GM18520 (cell line): ENCODE measurements at regions not wholly inside any gene's neighbourhood (a gene's known extent, or its start where the extent isn't known, plus 50 kb on each side); places are given as distances from the start of the nearest gene placed in this dataset.

ENCODE experiments used
- ATAC-seq: cut with Tn5 transposase; IDR thresholded peaks from one replicate; pipeline ENCODE4 v1.9.1; 2021; ENCODE audit not compliant: unreplicated experiment

DNA sequence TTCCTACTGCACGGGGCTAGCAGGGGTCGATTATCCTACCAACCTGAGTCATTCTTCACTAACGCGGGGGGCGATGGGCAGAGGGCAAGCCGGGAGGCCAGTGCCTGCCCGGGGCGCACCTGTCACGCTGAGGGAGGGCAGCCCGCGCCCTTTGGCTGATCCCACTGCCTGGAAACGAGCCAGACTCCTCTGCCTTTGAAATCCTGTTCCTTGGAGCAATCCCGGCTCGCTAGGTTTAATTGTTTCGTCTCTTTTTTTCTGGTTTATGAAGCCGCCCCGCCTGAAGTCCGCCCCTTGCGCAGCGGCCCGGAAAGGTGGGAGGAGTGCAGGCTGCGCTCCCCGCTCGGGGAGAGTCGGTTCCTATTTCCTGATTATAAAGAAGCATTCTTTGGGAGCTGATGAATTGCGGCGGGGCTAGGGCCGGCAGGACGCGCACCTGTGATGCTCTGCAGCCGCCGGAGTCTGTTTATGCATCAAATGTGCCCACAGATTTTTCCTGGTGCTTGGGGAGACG is 484.2 kb downstream of the BCOR start:
- ATAC-seq: no peak

DNA sequence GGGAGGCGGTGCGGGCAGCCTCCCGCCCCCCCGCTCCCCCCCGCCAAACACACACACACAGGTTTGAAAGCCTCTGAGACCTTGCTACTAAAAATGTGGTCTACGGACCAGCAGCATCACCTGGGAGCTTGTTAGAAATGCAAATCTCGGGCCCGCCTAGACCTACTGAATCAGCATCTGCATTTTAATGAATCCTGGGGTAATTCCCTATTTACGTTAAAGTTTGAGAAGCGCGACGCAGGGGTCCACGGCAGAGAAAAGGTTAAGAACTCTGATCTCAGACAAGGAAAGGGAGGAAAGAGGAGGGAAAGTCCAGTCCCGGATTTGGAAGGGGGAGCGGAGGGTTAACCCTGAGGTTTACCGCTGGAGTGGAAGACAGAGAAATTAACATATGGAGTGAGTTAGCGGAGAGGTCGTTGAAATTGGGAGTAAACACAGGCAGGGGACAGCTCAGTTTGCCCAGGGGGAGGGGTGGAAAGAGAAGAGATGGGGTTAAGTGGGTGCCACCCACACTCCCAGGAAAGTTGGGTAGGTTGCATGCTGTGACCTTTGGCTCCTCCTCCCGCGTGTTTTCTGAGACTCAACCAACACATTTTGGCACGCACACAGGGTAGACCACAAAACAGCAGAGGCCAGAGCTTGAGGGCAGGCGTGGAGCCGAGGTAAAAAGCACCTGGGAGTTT is 483.6 kb downstream of the BCOR start:
- ATAC-seq: peak; percentile 45

DNA sequence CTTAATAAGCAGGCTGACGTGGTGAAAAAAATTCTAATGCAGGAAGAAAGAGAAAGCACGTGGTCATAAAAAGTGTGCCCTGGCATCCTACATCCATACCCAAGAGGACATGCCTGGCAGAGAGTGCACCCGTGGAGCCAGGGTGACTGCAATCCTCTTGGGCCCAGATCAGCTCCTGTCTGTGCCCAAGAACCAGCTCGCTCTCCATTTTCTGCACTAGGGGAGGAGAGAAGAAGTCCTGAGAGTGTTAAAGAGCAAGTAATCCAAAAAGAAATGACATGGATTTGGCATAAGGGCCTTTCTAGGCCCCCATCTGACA is 483.1 kb downstream of the BCOR start:
- no peak for ATAC-seq

DNA sequence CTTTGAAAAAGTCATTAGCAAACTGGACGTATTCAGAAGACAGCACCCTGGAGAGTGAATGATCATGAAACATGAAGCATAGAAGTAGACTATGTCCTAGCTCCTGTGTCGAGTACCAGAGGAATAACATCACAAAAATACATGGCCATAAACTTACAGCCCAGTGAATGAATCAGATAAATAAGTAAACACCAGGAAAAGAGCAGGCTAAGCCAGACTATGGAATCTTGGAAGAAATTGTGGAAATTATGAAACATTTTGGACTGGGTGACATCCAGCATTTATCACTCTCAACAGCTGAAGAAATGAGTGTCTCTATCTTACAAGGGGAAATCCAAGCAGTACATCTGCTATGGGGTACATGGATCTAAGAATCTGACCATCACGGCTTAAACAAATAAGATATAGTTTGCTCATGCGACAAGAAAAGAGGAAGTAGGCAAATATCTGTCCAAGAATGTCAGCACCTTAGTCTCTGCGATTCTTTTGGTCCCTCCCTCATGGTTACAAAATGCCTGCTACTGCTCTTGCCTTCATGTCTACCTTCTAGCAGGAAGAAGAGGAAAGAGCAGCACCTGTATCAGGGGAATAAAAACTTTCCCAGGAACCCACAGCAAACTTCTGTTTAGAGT is 481.5 kb downstream of the BCOR start:
- ATAC-seq: no peak

DNA sequence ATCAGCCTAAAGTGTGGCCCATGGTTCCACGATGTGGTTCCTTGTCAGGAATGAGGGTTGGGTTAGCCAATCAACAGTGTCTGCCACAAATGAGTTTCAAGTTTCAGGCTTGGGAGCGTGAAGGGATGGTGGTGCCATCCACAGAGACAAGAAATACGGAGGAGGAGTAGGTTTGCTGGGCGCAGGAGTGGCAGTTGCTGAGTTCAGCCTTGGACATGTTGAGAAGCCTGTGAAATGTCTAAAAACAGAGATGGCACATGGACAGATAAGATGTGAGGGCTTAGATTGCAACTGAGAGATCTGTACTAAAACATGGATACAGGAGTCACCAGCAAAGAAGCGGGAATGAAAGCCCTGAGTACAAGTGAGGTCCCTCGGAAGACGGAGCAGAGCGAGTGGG is 481.0 kb downstream of the BCOR start:
- ATAC-seq: no peak

DNA sequence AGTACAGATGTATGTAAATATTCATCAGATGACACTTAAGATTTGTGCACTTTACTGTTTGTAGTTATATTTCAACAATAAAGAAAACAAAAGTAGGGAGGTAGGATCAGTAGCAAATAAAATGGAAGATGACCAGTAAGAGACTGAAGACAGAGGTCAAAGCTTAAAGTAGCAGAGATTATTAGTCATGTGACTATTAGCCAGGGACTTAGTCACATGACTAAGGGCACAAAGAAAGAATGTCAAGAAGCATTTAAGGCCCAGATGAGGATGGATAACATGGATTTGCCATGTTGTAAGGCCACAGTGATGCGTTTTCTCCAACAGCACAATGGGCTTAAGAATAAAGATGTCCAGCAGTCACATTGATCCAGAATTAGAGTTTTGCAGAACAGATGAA is 479.6 kb downstream of the BCOR start:
- no peak for ATAC-seq

DNA sequence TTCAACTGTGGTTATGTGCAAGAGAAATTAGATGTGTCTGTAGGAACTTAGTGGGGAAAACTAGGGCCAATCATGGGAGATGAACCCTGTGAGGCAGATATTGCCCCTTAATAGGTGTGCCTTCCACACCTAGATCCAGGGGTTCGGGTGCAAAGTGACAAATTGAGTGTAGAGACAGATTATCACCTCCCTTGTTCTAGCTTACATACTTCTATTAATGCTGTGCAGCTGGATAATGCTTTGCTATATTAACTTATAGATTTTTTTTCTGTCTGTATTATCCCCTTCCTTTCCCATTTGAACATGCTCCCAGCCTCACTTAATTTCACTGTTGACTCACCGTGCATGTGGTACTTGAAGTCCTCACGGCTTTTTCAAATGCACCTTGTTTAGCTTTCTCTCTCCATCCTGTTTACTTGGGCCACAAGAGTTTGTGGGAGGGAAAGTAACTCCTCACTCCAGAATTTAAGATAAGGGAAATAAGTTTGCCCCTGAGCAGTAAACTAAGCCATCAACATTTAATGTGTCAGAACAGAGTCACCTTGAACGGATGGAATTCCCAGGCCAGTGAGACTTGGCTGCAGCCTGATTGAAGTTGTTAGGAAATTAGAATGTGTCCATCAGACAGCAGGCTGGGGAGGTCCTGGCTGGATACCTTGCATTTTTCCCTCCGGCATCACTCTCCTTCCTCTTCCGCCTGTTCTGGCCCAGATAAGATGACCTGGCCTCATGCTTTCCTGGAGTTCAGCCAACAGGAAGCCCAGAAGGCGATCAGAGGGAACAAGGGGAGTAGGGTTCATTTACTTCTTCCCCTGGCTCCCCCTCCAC is 478.4 kb downstream of the BCOR start:
- no peak for ATAC-seq

DNA sequence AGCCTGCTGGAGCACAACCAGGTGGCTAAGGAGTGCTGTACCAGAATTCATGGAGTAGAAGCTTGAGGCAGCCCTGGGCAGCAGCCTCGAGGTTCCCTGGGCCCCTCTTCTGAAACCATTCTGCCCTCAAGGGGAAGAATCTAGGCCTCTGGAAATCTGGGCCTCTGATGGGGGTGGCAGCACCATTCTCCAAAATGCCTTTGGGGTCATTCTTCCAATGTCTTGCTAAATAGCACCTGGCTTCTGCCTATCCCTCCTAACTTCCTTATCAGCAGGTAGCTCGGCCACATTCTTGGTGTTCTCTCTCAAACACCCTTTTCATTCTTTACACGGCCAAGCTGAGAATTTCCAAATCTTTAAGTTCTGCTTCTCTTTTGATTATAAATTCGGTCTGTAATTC is 473.6 kb downstream of the BCOR start:
- no peak for ATAC-seq

DNA sequence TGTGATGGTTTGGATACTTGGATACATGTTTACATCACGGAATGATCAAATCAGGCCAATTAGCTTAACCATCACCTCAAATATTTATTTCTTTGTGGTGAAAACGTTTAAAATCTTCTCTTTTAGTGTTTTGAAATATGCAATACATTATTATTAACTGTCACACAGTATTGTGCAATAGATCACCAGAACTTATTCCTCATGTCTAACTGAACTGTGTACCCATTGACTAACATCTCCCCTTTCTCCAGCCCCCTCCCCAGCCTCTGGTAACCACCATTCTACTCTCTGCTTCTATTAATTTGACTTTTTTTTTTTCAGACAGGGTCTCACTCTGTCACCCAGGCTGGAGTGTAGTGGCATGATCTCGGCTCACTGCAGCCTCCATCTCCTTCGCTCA is 471.9 kb downstream of the BCOR start:
- no peak for ATAC-seq

DNA sequence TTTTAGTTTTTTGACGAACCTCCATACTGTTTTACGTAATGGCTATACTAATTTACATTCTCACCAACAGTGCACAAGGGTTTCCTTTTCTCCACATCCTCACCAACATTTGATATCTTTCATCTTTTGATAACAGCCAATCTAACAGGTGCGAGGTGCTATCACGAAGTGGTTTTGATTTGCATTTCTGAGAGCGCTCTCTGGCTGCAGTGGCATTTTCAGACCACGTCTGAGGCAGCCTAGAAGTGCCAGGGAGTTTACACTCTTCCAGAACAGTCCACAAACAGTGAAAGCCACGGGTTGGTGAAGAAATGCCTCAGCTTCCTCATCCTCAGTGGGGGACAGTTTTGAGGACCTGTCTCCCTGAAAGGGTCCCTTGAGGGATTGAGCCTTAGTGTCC is 471.0 kb downstream of the BCOR start:
- no peak for ATAC-seq

DNA sequence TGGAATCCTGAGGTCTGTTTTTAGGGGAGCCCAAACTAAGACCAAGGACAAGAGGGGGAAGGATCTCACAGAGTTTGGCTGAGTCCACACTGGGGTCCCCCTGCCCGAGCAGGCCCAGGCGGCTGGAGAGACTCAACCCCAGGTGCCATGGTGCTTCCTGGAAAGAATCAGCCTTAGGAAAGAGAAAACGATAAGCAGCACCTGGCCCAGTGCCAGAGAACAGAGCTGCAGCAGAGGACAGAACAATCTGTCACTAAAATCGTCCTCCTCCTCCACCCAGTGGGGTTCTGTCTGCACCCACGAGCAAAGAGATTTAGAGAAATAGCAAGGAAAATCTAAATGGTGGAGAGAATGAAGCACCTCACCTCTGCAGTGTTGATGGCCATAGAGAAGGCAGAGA is 470.5 kb downstream of the BCOR start:
- ATAC-seq: no peak

DNA sequence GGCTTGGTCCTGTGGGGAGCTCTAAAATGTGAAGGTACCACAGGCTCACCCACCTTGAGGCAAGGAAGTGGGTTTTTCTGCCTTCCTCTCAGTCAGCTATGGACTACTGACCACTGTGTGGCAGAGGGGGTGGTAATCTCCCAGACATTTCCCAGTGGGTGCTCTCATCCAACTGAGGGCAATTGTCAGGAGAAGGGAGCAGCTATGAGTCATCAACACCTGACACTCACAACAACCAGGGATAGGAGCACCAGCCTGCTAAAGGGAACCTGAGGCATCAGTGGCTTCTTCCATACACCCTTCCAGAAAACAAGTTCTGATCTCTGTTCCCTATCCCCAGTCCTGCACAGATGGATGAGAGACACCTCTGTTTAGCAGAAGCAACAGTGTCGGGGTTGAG is 468.8 kb downstream of the BCOR start:
- no peak for ATAC-seq

DNA sequence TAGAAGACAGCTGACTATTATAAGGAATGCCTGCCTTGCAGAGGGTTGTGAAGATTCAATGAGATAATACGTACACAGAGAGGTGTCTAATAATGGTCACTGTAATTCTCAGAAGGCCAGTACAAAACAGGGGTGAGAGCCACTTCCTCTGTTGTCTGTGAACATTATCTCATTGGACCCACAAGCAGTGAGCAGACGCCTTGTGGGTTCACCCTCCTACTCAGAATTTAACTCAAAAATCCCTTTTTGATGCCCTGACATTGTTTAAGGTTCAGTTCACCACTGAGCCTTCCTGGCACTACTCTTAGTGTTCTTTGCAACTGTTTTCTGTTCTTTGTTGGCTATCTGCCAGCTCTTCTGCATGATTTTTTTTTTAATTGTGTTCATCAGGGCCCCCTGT is 467.4 kb downstream of the BCOR start:
- no peak for ATAC-seq

DNA sequence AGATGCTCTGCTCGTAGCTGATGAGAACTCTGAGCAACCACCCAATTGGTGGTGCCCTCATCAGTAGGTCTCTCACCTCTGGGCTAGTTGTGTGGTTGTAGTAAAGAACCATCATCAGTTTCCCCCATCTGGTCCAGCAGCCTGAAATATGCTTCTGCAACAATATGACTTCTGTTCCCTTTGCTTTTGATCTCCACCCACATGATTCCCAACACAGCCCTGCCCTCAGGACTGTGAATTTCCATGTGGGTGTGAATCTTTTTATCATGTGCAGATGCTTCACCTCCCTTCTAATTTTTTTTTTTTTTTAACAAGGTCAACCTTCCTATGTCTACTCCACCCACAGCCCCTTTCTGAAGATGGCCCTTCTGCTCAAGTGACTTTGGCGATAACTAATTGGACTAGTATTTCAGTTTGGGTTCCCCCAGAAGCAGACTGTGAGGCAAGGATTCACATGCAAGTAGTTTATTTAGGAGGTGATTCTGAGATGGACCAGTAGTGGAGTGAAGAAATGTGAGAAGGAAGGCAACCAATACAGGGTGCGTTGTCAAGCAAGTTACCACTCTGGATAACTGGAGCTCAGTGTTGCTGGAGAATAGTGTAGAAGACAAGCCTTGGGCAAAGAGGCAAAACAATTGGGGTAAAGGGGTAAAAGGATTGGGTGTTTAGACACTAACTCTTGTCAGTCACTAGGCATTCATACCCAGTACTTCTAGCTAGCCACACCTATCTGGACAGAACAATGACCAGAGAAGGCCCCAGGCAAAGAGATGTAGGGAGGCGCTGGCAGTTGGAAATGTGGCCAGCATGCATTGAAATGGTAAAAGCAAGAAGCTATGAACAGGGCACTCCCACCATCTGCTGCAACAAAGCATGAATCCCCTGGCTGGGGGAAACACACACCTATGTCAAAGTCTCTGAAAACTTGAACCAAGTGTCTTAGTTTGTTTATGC is 466.2 kb downstream of the BCOR start:
- ATAC-seq: no peak

DNA sequence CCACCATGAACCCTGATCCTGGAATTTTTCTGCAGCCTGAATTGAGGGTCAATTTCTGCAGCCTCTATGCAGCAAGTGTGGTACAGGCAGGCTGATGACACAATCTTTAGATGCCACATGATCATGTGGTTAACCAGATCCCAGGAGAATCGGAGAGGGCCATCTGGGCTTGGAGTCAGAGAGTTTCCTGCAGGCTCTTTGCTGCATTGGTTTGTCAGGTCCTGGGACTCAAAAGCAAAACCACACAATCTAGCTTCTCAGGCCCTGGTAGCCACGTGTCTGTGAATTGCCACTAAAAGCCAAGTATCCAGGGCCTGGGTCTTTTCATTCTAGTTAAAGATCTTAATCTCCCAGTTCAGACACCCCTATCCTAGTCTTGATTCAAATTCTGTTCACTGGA is 464.5 kb downstream of the BCOR start:
- no peak for ATAC-seq

DNA sequence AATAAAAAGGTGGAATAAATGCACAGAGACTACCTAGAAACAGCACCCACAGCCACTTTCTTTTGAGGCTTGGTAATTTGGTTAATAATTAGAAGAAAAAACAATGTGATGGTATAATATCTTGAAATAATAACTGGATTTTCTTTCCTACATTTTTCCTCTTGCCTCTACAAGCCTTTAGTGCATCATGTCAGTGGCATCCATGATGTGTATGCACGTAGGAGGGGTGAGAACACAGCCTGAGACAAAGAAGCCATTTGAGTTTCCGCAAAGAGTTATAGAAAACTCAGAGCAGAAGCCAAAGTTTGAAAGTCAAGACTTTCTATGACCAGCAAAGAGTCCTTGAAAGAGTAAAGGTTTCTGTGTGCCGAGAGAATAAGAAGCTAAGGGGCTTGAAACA is 461.3 kb downstream of the BCOR start:
- no peak for ATAC-seq

DNA sequence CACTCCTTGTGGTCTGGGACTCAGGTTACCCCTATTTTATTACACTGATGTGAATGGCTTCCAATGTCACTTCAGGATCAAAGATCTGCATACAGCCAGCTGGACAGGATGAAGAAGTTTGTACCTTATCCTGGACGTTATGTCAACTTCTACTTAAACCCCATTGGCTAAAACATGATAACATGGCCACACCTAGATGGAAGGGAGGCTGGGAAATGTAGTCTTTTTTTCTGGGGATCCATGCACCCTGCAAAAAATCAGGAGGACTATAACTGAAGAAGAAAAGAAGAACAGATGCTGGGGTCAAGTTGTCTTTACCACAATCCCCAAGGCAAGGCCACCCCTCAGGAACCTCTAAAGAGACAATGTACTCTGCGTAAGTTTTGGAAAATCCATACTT is 459.2 kb downstream of the BCOR start:
- no peak for ATAC-seq

DNA sequence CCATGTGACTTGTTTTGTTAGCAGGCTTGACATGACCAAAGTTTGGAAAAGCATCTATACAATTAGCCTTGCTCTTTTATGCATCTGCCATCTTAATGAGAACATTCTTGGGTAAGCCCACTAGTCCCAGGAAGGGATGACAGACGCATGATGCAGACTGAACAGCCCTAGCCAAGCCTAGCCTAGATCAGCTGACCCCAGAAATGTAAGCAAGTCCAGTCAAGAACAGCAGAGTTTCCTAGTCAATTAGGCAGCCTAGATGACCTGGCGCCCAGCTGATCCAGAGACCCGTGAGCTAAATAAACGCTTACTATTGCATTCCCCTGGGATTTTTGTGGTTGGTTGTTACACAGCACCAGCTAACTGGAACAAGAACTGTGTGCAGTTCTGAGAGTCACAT is 457.9 kb downstream of the BCOR start:
- ATAC-seq: no peak

DNA sequence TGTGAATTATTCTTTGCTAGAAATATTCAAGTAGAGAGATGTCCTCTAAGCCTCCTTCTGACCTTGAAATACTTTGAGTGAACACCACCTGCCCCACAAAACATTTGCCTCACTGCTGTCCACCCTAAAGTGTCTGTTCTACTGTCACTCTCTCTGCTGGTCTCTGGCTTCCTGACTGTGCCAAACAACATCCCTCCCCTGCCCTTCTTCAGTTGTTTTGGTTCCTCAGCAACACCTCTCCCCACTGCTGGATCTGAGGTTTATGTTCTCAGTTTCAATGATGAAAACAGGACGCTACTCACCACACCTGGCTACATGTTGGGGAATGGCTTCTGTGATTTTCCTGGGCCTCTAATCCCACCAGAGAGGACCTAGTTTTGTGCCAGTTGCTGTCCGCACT is 456.9 kb downstream of the BCOR start:
- no peak for ATAC-seq

DNA sequence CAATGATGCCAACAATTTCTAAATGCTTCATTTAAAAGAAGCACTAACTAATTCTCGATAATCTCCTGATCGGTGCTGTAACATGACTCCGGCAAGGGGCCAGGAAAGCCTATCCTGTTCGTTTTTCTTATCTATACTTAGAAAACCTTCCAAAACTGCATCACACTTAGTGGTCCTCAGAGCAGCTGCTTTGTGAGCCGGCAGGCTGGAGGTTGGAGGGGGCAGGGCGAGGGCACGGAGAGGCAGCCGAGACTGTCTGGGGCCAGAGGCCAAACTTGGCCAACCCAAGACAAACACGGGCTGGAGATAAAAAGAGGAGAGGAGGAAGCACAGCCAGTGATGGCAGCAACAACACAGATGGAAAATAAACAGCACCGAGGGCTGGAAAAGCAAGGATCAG is 455.7 kb downstream of the BCOR start:
- no peak for ATAC-seq

DNA sequence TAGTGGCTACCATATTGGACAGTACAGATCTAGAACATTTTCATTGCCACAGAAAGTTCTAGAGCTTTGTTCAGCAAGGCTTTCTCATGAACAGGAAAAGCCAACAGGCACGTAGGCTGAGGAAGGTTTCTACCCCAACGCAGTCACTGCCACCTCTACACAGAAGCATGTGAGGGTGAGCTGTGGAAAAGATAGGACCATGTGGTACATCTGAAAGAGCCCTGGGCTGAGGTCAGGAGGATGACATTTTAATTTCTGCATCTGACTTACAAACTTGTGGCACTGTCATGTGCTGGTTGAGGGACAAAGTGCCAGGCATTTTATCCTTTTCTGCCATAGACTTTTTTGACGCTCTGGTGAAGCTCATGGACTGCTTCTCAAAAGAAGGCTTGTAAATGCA is 454.2 kb downstream of the BCOR start:
- ATAC-seq: no peak
